ENCODE measurements at regions not wholly inside any gene's neighbourhood (a gene's known extent, or its start where the extent isn't known, plus 50 kb on each side); places are given as distances from the start of the nearest gene placed in this dataset.

DNA sequence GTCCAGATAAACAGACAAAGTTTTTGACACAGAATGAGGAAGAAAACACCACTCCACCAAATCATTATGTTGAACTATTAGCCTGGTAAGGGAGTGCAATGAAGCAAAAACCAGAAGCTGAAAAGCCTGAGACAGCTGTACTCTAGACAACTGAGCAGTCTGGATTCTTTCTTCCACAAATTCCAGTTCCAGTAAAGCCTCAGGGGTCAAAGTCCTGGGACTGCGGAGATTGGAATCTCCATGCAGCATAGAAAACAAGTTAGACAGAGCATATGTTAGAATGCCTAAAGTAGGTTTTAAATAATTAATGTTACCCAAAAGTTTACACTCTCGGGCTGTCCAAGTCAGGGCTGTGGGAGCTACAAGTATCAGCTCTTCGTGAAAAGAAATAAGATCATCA is 263.2 kb downstream of the TECRL start:
- TF ChIP-seq, protein P1, sequence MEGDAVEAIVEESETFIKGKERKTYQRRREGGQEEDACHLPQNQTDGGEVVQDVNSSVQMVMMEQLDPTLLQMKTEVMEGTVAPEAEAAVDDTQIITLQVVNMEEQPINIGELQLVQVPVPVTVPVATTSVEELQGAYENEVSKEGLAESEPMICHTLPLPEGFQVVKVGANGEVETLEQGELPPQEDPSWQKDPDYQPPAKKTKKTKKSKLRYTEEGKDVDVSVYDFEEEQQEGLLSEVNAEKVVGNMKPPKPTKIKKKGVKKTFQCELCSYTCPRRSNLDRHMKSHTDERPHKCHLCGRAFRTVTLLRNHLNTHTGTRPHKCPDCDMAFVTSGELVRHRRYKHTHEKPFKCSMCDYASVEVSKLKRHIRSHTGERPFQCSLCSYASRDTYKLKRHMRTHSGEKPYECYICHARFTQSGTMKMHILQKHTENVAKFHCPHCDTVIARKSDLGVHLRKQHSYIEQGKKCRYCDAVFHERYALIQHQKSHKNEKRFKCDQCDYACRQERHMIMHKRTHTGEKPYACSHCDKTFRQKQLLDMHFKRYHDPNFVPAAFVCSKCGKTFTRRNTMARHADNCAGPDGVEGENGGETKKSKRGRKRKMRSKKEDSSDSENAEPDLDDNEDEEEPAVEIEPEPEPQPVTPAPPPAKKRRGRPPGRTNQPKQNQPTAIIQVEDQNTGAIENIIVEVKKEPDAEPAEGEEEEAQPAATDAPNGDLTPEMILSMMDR (conservative IDR thresholded peaks at IDR 0.05; ENCODE audit: low read depth in 2 of 2), result no peak
- TF ChIP-seq, protein P2, sequence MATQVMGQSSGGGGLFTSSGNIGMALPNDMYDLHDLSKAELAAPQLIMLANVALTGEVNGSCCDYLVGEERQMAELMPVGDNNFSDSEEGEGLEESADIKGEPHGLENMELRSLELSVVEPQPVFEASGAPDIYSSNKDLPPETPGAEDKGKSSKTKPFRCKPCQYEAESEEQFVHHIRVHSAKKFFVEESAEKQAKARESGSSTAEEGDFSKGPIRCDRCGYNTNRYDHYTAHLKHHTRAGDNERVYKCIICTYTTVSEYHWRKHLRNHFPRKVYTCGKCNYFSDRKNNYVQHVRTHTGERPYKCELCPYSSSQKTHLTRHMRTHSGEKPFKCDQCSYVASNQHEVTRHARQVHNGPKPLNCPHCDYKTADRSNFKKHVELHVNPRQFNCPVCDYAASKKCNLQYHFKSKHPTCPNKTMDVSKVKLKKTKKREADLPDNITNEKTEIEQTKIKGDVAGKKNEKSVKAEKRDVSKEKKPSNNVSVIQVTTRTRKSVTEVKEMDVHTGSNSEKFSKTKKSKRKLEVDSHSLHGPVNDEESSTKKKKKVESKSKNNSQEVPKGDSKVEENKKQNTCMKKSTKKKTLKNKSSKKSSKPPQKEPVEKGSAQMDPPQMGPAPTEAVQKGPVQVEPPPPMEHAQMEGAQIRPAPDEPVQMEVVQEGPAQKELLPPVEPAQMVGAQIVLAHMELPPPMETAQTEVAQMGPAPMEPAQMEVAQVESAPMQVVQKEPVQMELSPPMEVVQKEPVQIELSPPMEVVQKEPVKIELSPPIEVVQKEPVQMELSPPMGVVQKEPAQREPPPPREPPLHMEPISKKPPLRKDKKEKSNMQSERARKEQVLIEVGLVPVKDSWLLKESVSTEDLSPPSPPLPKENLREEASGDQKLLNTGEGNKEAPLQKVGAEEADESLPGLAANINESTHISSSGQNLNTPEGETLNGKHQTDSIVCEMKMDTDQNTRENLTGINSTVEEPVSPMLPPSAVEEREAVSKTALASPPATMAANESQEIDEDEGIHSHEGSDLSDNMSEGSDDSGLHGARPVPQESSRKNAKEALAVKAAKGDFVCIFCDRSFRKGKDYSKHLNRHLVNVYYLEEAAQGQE (IDR thresholded peaks at IDR 0.05; ENCODE audit: unreplicated experiment), result no peak
- TF ChIP-seq POLR2AphosphoS5 (IDR thresholded peaks at IDR 0.05; ENCODE audit: low read depth) (no peak), EZH2 (IDR thresholded peaks at IDR 0.05; ENCODE audit: low read depth, unreplicated experiment) (no peak), ZNF331 (CRISPR knock-in tag; IDR thresholded peaks at IDR 0.05; ENCODE audit: low read depth) (no peak), EZH2phosphoT487 (IDR thresholded peaks at IDR 0.05; ENCODE audit: unreplicated experiment) (no peak)
